ENCODE measurements at regions not wholly inside any gene's neighbourhood (a gene's known extent, or its start where the extent isn't known, plus 50 kb on each side); places are given as distances from the start of the nearest gene placed in this dataset.

GRCh38 chr6:166866839-166867637 lies 89.3 kb downstream of the RNASET2 start:
- TF ChIP-seq CTCF (IDR thresholded peaks at IDR 0.05; ENCODE audit: low read length) (no peak), EZH2 (IDR thresholded peaks at IDR 0.05; ENCODE audit: borderline replicate concordance, low read length) (no peak)

All from OCI-LY1 (cell line).